SIG-M5 treated with dmso at 0.1 percent for 504 hours (cell line): ENCODE measurements at regions not wholly inside any gene's neighbourhood (a gene's known extent, or its start where the extent isn't known, plus 50 kb on each side); places are given as distances from the start of the nearest gene placed in this dataset.
"Not testable (repeated sequence)": the region's sequence is repeated elsewhere in the genome, so short reads cannot be mapped to it uniquely, and the experiment has no call there.

Experiments used
- DNase-seq: peaks from one replicate; lab custom pipeline; 2025; ENCODE audit not compliant: unreplicated experiment; lab: John Stamatoyannopoulos, UW

GRCh38 chr13:60933638-60934037, 482.0 kb downstream of the PCDH20 start:
- peak; percentile 8 for DNase-seq

GRCh38 chr13:60931858-60932546, 483.6 kb downstream of the PCDH20 start:
- DNase-seq, result no peak

GRCh38 chr13:60925686-60926085, 490.0 kb downstream of the PCDH20 start:
- no peak for DNase-seq

- DNase-seq, result no peak
Observed at GRCh38 chr13:60924856-60925255, 490.8 kb downstream of the PCDH20 start.

GRCh38 chr13:60922576-60923231, 492.9 kb downstream of the PCDH20 start:
- DNase-seq, result no peak

- DNase-seq, result no peak
Observed at GRCh38 chr13:60893801-60894200, 496.8 kb downstream of the TDRD3 start.

- DNase-seq, result no peak
Observed at GRCh38 chr13:60887711-60888110, 490.7 kb downstream of the TDRD3 start.

- no peak for DNase-seq
Observed at GRCh38 chr13:60881507-60881906, 484.5 kb downstream of the TDRD3 start.

GRCh38 chr13:60873116-60873515, 476.1 kb downstream of the TDRD3 start:
- no peak for DNase-seq

- DNase-seq, result no peak
Observed at GRCh38 chr13:60869941-60870613, 473.1 kb downstream of the TDRD3 start.

- no peak for DNase-seq
Observed at GRCh38 chr13:60869225-60869624, 472.2 kb downstream of the TDRD3 start.

GRCh38 chr13:60862036-60862435, 465.0 kb downstream of the TDRD3 start:
- no peak for DNase-seq

GRCh38 chr13:60857698-60858097, 460.7 kb downstream of the TDRD3 start:
- DNase-seq, result no peak

GRCh38 chr13:60852886-60853285, 455.9 kb downstream of the TDRD3 start:
- DNase-seq, result no peak

- no peak for DNase-seq
Observed at GRCh38 chr13:60851378-60851777, 454.4 kb downstream of the TDRD3 start.

GRCh38 chr13:60850526-60850925, 453.5 kb downstream of the TDRD3 start:
- DNase-seq, result no peak

- peak; percentile 77 for DNase-seq
Observed at GRCh38 chr13:60838581-60838980, 441.6 kb downstream of the TDRD3 start.

GRCh38 chr13:60837806-60838205, 440.8 kb downstream of the TDRD3 start:
- DNase-seq, result no peak

GRCh38 chr13:60836821-60837220, 439.8 kb downstream of the TDRD3 start:
- DNase-seq, result no peak

GRCh38 chr13:60811581-60811980, 414.6 kb downstream of the TDRD3 start:
- DNase-seq, result no peak

- DNase-seq, result not testable (repeated sequence)
Observed at GRCh38 chr13:60805640-60806039, 408.6 kb downstream of the TDRD3 start.

- DNase-seq, result no peak
Observed at GRCh38 chr13:60798503-60798902, 401.5 kb downstream of the TDRD3 start.
